Stimulated activated naive CD8-positive, alpha-beta T cell treated with anti-CD3 and anti-CD28 coated beads, Interleukin-15, Interleukin-2, amounts not matched to agents 100 U/mL and 50 U/mL, for 24 hours (primary cell): ENCODE measurements at regions not wholly inside any gene's neighbourhood (a gene's known extent, or its start where the extent isn't known, plus 50 kb on each side); places are given as distances from the start of the nearest gene placed in this dataset.
"Not testable (repeated sequence)": the region's sequence is repeated elsewhere in the genome, so short reads cannot be mapped to it uniquely, and the experiment has no call there.

Source experiments
- ATAC-seq: fragments of 150-1000 bp; cut with Tn5 transposase; one replicate; pipeline ENCODE4 v1.10.0; 2021
- DNase-seq: peaks from one replicate; pipeline ENCODE4 v3.0.0; 2021

DNA sequence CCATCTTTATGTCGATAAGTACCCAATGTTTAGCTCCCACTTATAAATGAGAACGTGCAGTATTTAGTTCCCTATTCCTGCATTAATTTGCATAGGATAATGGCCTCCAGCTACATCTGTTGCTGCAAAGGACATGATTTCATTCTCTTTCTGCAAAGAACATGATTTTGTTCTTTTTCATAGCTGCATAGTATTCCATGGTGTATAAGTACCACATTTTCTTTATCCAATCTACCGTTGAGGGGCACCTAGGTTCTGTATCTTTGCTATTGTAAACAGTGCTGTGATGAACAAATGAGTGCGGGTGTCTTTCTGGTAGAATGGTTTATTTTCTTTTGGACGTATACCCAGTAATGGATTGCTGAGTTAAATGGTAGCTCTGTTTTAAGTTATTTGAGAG, 63.0 kb downstream of the HLX start:
- no peak for ATAC-seq
- no peak for DNase-seq

GRCh38 chr1:220942914-220943313, 63.7 kb downstream of the HLX start:
- not testable (repeated sequence) for ATAC-seq, DNase-seq

DNA sequence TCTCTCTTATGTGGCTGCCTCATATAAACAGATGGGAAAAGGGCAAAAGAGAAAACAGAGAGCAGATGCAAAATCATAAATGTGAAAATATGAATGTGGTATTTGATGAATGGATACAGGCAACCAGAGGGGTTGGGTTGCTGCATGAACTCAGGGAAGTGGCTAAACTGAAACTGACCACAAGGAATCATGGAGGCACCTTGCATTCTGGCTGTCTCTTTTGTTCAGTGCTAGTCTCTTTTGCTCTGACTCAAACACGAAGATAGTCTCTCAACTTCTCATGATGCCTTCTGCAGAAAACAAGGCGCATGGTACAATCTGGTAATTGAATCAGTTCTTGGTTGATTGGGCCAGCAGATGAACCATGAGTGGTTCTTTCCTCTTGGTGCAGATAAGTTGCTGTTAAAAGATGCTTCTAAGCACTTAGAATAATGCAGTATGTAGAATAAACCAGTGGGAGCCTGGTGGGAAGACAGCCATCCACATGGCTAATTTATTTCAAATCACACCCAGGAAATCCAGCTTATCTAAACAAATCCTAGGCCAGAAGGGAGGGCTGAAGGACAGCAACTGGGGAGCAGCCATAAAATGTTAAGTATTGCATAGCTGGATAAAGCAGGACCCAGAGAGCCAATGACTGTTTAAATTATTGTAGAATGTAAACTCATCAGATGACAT, 64.2 kb downstream of the HLX start:
- ATAC-seq (no peak), DNase-seq (no peak)

DNA sequence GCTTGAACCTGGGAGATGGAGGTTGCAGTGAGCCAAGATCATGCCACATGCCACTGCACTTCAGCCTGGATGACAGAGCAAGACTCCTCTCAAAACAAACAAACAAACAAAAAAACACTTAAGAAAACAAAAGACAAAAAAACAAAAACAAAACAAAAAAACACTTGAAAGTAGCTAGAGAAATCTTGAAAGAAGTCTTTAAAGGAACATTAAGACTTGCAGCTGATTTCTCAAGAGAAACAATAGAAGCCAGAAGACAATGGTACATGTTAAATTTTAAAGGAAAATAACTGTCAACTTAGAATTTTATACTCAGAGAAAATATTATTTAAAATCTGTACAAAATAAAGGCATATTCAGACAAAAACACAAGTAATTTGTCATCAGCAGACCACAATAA, 71.3 kb downstream of the HLX start:
- DNase-seq (no peak), ATAC-seq (no peak)

DNA sequence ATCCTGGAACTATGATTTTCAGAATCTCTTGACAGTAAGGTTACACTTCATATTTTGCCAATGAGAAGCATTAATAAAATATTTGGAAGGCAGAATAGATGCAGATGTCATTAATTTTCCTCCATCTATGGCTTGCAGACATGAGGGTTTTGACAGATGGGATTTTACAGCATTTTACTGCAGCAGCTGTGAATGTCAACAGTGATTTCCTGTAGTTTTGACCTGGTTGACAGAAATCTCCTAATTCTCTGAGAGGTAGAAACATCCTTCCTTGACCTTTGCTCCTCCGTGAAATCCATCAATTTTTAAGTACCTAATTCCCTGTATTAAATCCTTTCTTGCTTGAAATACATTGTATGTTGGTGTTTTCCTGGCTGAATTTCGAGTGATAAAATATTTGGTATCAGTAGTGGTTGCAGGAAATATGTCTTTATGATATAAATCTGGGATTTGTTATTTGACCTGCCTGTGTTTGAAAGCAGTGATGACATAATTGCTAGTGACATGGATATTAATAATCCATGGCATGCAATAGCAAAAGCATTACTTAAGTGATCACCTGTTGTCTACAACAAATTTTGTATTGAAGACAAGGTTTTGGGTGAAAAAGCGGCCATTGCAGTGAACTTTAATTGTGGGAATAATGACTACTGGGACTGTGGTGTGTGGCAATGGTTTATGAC, 73.9 kb downstream of the HLX start:
- DNase-seq (no peak), ATAC-seq (no peak)

DNA sequence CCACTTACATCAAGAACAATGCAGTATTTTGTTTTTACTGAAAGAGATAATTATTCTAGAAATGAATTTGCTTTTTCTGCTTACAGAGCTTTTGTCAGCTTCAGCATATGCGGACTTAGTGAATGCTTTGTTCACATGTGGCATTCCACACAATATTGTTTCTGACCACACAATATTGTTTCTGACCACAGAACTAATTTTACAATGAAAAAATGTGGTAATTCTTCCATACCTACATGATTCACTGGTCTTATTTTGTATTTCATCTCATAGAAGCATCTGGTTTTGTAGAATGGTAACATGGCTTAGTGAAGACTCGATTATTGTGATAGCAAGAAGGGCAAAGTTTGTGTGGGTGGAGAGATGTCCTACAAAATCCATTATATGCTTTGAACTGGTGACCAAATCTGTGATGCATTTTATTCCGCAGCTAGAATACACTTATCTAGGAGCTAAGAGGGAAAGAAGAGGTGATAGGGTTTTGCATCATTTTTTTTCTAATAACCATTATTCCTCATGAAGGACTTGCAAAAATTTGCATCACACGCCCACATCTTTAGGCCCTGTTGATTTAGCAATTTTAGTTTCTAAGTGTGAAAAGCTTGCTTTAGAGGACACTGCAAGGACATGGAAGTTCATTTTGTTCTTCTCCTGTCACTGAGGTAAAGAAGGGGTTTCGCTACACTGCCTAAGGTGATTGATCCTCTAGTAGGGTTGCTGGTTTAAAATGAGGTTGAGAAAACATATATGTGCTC, 75.3 kb downstream of the HLX start:
- no peak for ATAC-seq
- no peak for DNase-seq

- ATAC-seq (no peak), DNase-seq (no peak)
These were observed 75.9 kb downstream of the HLX start for GRCh38 chr1:220955116-220955515.

GRCh38 chr1:220956501-220957232, 77.4 kb downstream of the HLX start:
- ATAC-seq = no peak

DNA sequence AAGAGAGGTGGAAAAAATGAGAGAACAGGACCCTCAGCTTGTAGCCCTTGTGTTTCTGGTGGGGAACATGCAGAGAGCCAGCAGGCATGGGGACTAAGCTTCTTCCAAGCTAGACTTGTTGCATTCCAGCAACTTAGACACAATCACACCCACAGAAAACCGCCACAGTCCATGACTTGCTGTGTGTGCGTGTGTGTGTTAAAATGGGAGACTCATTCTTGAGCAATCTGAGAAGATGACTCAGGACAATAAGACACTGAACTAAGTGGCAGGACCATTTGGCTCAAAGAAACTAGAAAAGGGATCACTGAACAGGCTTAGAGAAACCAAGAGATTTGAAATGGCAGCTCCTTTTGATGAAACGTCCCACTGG, 78.0 kb downstream of the HLX start:
- DNase-seq (no peak), ATAC-seq (no peak)

More at GRCh38 chr1:220956501-220957232, 77.4 kb downstream of the HLX start:
- DNase-seq = no peak

- no peak for DNase-seq
- ATAC-seq = no peak
These were observed 79.0 kb downstream of the HLX start for GRCh38 chr1:220958234-220958633.

GRCh38 chr1:220962031-220962751, 82.9 kb downstream of the HLX start:
- no peak for DNase-seq
- no peak for ATAC-seq

DNA sequence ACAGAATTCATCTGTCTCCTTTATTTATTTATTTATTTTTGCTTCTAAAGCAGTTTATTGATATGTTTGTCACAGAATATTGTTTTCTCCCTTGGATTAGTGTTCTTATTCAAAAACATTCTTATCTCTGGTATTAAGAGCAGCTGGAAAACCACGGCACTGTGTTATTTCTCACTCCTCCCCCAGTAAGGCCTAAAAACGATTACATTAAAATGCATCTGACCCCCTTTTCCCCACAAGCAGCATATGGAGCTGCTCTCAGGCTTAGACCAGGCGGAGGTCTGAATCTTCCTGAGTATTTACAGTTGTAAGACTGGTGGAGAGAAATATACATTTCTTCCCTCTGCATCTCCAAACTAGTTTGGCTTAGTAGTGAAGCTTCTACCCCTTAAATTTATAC, 86.8 kb downstream of the HLX start:
- ATAC-seq = no peak

GRCh38 chr1:220966473-220966872, 87.2 kb downstream of the HLX start:
- ATAC-seq = no peak
- DNase-seq = no peak

More for the DNA sequence above, 86.8 kb downstream of the HLX start:
- DNase-seq = no peak

- DNase-seq (no peak), ATAC-seq (no peak)
These were observed 87.8 kb downstream of the HLX start for GRCh38 chr1:220966881-220967611.

DNA sequence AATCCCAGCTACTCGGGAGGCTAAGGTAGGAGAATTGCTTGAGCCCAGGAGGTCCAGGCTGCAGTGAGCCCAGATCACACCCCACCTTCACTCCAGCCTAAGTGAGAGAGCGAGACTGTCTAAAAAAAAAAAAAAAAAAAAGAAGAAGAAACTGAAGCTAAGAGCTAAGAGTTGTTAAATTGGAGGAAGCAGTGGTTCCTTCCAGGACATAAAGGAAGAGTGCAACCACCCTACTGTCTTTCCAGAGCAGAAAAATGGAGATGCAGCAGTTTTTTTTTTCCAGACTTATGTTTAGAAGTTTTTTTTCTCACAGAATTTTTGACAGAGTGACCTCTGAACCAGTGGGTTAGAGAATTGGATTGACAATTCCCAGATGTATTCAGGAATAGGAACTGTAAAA, 88.7 kb downstream of the HLX start:
- DNase-seq (no peak), ATAC-seq (no peak)

- not testable (repeated sequence) for ATAC-seq, DNase-seq
These were observed 90.0 kb downstream of the HLX start for GRCh38 chr1:220969281-220969680.

DNA sequence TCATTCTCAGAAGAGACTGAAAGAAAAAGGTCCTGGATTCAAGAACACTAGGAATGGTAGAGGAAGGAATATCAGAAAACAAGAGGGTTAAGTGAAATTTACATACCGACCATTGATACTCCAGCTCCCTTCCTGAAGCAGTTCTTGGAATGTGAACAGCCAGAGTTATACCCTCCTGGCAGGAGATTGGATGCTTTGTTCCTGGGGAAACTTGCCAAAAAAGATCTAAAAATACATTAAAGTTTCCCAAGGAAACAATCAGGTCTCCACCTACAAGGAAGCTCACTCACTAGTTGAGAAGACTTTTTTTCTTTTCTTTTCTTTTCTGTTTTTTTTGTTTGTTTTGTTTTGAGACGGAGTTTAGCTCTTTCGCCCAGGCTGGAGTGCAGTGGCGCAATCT, 91.1 kb downstream of the HLX start:
- DNase-seq (no peak), ATAC-seq (no peak)

GRCh38 chr1:220971221-220971620, 92.0 kb downstream of the HLX start:
- ATAC-seq = no peak

DNA sequence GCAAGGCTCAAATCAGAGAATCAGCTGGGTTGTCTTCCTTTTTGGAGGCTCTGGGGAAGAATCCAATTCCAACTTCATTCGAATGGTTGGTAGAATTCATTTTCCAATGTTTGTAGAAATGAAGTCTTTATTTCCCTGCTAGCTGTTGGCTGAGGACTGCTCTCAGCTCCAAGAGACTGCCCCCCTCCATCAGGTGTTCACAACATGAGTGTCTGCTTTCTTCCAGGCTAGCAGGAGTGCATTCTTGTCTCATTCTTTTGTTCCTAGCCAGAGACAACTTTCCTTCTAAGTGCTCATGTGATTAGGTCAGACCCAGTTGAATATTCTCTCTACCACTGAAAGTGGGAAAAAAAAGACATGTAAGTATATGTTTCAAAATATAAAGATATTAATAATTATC, 95.2 kb downstream of the HLX start:
- ATAC-seq = no peak
- no peak for DNase-seq

More at GRCh38 chr1:220971221-220971620, 92.0 kb downstream of the HLX start:
- no peak for DNase-seq

DNA sequence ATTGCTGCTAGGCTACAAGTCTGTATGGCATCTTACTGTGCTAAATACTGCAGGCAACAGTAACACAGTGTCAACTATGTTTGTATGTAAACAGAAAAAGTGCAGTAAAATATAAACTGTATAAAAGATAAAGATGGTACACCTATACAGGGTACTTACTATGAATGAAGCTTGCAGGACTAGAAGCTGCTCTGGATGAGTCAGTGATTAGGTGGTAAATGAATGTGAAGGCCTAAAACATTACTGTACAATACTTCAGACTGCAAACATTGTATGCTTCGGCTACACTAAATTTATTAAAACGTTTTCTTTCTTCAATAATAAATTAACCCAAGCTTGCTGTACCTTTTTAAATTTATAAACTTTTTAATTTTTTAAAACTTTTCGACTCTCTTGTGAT, 97.1 kb downstream of the HLX start:
- no peak for ATAC-seq

DNA sequence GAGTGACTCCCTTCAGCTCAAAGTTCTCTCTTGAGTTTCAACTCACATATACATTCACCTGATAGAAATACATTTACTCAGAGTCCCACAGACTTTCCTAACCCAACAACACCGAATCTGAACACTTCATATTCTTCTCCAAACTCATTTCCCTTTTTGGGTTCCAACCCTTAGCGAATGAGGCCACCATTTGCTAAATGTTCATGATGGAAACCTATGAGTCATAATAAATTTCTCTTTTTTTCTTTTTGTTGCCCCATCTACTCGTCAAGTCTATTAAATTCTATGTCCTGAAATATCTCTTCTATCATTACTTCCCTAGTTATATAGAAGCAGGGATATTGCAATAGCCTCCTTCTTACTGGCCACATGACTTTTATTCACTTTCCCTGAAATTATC, 100.1 kb downstream of the HLX start:
- ATAC-seq (no peak), DNase-seq (no peak)

More for the DNA sequence above, 97.1 kb downstream of the HLX start:
- DNase-seq = no peak
